Tibial artery (tissue), 4 donors: ENCODE measurements at regions not wholly inside any gene's neighbourhood (a gene's known extent, or its start where the extent isn't known, plus 50 kb on each side); places are given as distances from the start of the nearest gene placed in this dataset.

ENCODE experiments used
- DNase-seq, 2 donors: peaks; one replicate each; pipeline ENCODE4 v3.0.0-alpha.2; 2019
- H3K27ac ChIP-seq, 2 donors: fragments of 200-600 bp; sonication (generic) in 1 of 2; 1 replicate in 1 of 2; 2 replicates in 1 of 2; pipeline ENCODE4 v1.5.1; 2018 to 2019; ENCODE audit warnings: mild to moderate bottlenecking in 1 of 2
- H3K27me3 ChIP-seq, 2 donors: fragments of 200-600 bp; sonication (generic) in 1 of 2; one replicate each; pipeline versions ENCODE4 v1.5.1 to v1.6.0; 2016 to 2019
- H3K36me3 ChIP-seq, 3 donors: fragments of 200-600 bp; sonication (generic) in 2 of 3; one replicate each; pipeline ENCODE4 v1.5.1; 2016 to 2019; ENCODE audit warnings: mild to moderate bottlenecking in 2 of 3
- H3K4me1 ChIP-seq, 4 donors: fragments of 200-600 bp; sonication (generic) in 2 of 4; 1 replicate in 3 of 4; 2 replicates in 1 of 4; pipeline ENCODE4 v1.5.1; 2016 to 2019
- H3K4me3 ChIP-seq, 2 donors: fragments of 200-600 bp; sonication (generic) in 1 of 2; 1 replicate in 1 of 2; 2 replicates in 1 of 2; pipeline ENCODE4 v1.5.1; 2018 to 2019; ENCODE audit warnings: mild to moderate bottlenecking in 2 of 2
- H3K9me3 ChIP-seq, 3 donors: fragments of 200-600 bp; sonication (generic) in 1 of 3; one replicate each; pipeline ENCODE4 v1.5.1; 2016 to 2019
- intact Hi-C: fragments of 100-400 bp; cut with DNase I; formaldehyde crosslinking; loops from one replicate; pipeline ENCODE4 v1.15.0; 2023; ENCODE audit warnings: low total_unique reads
- TF ChIP-seq, protein P1 (sequence below), 2 experiments: fragments of 200-600 bp in 1 of 2; fragments of 450-650 bp in 1 of 2; IDR thresholded peaks; one replicate each; pipeline ENCODE4 v1.5.1; 2017 to 2019; ENCODE audit warnings: antibody characterized with exemption in 2 of 2, mild to moderate bottlenecking in 1 of 2, moderate library complexity in 1 of 2

DNA sequence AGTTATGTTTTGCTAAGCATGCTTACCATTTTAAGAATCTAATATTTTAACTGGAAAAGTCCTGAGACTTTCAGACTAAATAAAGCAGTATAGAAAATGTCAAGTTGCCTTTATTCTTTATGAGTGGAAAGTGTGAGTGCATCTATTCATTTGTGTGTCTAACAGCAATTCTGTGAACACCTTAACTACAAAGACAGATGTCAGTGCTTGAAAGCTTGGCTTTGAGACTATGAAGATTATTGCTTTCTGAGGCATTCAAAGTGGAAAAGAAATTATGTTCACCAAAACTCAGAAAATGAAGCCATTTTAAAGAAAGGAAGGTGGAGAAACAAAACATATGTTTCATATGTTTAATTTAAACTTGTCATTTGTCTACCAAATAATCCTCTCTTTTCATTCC lies 294.5 kb upstream of the SEMA3C start:
- no peaks in the 10 kb centered on the region for H3K9me3 ChIP-seq
- peaks cover 0 to 9% (median 0%) of the 10 kb centered on the region in 4 donors for H3K4me1 ChIP-seq
- no peak overlapping the region for H3K27ac ChIP-seq
- H3K4me3 ChIP-seq = no peak overlapping the region
- intact Hi-C loops = no loop called here
- no peaks in the 10 kb centered on the region for H3K27me3 ChIP-seq
- TF ChIP-seq, protein P1, sequence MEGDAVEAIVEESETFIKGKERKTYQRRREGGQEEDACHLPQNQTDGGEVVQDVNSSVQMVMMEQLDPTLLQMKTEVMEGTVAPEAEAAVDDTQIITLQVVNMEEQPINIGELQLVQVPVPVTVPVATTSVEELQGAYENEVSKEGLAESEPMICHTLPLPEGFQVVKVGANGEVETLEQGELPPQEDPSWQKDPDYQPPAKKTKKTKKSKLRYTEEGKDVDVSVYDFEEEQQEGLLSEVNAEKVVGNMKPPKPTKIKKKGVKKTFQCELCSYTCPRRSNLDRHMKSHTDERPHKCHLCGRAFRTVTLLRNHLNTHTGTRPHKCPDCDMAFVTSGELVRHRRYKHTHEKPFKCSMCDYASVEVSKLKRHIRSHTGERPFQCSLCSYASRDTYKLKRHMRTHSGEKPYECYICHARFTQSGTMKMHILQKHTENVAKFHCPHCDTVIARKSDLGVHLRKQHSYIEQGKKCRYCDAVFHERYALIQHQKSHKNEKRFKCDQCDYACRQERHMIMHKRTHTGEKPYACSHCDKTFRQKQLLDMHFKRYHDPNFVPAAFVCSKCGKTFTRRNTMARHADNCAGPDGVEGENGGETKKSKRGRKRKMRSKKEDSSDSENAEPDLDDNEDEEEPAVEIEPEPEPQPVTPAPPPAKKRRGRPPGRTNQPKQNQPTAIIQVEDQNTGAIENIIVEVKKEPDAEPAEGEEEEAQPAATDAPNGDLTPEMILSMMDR (IDR thresholded peaks at IDR 0.05) = no peak
- DNase-seq = no peak
- H3K36me3 ChIP-seq = no peaks in the 10 kb centered on the region

DNA sequence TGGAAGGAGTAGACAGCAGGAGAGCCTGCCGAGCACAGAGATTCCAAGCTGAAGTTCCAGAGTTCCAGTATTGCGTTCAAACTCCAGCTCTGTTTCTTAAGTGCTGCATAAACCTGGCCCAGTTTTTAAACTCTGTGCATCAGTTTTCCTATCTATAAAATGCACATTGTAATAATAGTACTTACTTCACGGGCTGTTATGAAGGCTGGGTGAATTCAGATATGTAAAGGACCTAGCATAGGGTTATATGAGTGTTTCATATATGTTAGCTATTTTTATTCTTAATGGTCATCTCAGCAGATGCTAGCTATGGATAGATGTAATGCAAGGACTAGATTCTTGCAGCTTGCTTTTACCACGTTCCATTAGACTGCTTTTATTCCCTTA lies 293.1 kb upstream of the SEMA3C start:
- no peak overlapping the region for H3K27ac ChIP-seq
- intact Hi-C loops = no loop called here

DNA sequence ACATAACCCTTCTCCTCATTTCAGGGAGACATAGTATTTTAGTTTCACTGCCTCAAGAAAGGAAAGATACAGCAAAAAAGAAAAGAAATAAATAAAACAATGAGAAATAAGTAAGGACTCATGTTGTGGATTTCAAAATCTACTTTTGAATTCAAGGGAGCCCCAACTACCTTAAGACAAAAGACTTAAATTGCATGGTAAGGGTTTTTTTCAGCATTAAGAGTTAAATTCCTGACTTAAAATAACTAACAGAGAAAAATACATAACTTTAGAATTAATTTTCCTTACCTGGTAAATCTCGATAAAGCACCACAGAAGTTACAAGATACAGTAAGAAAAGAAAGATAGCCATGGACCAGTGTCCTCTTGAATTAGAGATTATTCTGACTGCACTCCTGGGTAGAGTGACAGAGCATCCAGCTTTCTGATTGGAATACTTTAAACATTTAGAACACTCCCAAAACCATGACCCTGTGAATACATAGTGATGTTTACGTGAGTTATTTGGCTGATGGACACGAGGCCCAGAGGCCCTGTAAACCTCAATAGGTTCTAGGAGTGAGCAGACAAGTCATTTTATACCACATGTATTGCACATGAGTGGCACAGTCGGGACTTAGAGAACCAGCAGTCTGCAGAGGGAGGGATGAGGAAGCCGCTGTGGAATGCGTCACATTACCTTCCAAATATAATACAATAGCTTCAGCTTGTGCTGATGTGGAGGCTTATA lies 292.5 kb upstream of the SEMA3C start:
- Histone ChIP-seq H3K9me3 (no peaks in the 10 kb centered on the region), H3K27ac (no peak overlapping the region), H3K4me1 (peaks cover 0 to 9% (median 0%) of the 10 kb centered on the region in 4 donors), H3K27me3 (no peaks in the 10 kb centered on the region), H3K36me3 (no peaks in the 10 kb centered on the region), H3K4me3 (no peak overlapping the region)
- TF ChIP-seq, protein P1 (IDR thresholded peaks at IDR 0.05) = no peak
- no peak for DNase-seq
- intact Hi-C loops = no loop called here

More for the DNA sequence above, 293.1 kb upstream of the SEMA3C start:
- H3K4me1 ChIP-seq = peaks cover 0 to 9% (median 0%) of the 10 kb centered on the region in 4 donors
- TF ChIP-seq, protein P1 (IDR thresholded peaks at IDR 0.05) = no peak
- DNase-seq = no peak
- no peak overlapping the region for H3K4me3 ChIP-seq
- no peaks in the 10 kb centered on the region for H3K36me3 ChIP-seq
- no peaks in the 10 kb centered on the region for H3K27me3 ChIP-seq
- no peaks in the 10 kb centered on the region for H3K9me3 ChIP-seq

DNA sequence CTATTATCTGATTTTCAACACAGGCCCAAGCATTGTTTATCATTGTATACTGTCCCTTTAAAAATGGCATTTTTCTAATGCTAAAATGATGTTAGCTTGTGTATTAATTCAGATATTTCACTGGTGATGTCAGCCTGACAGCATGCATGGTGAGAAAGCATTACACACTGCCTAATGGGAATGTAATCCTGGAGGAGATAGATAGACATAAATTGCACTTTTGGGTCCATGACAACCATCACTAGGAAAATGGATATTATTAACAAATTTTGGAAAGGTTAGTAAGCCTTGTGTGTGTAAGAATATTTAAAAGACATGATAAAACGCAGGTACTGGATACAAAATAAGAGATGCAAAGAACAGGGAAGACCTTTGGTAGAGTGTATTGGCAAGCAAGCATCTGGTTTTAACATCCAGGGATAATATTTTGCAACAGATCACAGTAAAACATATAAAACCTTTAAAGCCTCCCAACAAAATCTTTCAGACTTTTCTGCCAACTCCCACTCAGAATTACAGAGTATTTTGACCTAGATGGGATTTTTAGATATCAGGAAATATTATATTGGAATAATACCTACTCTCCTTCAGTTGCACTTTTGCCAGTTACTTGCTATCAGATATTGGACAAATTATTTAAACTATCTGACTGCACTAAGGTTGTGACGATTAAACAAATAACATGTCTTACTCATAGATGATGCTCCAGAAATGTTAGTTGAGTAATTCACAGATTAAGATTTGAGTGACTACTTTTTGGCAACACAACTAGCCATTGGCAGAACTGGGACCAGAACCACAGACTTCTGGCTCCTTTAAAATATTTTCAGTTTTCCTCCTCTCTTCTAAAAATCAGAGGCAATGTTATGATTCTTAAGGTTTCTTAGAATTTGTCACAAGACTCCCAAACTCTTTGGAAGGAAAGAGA lies 291.6 kb upstream of the SEMA3C start:
- DNase-seq = no peak
- Histone ChIP-seq H3K9me3 (no peaks in the 10 kb centered on the region), H3K36me3 (no peaks in the 10 kb centered on the region), H3K4me3 (no peak overlapping the region), H3K4me1 (peaks cover 0 to 9% (median 0%) of the 10 kb centered on the region in 4 donors), H3K27ac (no peak overlapping the region), H3K27me3 (no peaks in the 10 kb centered on the region)
- TF ChIP-seq, protein P1 (IDR thresholded peaks at IDR 0.05) = no peak
- intact Hi-C loops = no loop called here

DNA sequence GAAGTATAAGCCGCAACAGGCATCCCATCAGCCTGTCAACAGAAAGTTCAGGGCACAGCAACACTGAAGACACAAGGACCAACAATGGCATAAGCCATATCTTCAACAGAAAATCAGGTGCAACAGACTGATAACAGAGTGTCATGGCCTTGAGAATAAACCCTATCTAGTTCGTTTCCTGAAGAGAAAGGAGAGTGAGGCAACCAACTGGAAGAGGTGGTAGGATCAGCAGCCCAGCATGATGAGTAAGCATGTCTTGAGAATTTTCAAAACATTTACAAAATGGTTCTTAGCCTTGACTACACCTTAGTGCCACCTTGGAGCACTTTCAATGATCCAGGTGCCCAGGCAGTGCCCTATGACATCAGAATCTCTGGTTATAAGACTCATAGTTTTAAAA lies 290.2 kb upstream of the SEMA3C start:
- no peaks in the 10 kb centered on the region for H3K27me3 ChIP-seq
- no peak for DNase-seq
- H3K4me1 ChIP-seq = peaks cover 0 to 9% (median 0%) of the 10 kb centered on the region in 4 donors
- intact Hi-C loops = no loop called here
- no peaks in the 10 kb centered on the region for H3K36me3 ChIP-seq
- H3K4me3 ChIP-seq = no peak overlapping the region
- TF ChIP-seq, protein P1 (IDR thresholded peaks at IDR 0.05) = no peak
- H3K9me3 ChIP-seq = no peaks in the 10 kb centered on the region
- no peak overlapping the region for H3K27ac ChIP-seq
